IMR-90 (cell line): ENCODE measurements at regions not wholly inside any gene's neighbourhood (a gene's known extent, or its start where the extent isn't known, plus 50 kb on each side); places are given as distances from the start of the nearest gene placed in this dataset.

Source experiments
- ATAC-seq: fragments of 200-7000 bp; cut with Tn5 transposase; 2 replicates; pipeline ENCODE4 v1.9.1; 2020; ENCODE audit warnings: low read depth, mild to moderate bottlenecking, moderate library complexity
- BruUV-seq: library from RNA; stranded (reverse); fragments of 400-500 nt; replicated peaks from 2 replicates; lab custom pipeline; 2021; lab: Mats Ljungman, UMichigan
- CTCF ChIA-PET: fragments of 300-600 bp; formaldehyde crosslinking; extraction: SDS; loops from one replicate; lab custom pipeline; 2021; ENCODE audit warnings: antibody characterized with exemption; lab: Yijun Ruan, JAX
- POLR2A ChIA-PET: fragments of 300-600 bp; sonication (Branson Sonifier 250); formaldehyde crosslinking; loops from one replicate; lab custom pipeline; 2022; ENCODE audit warnings: antibody characterized with exemption; ENCODE audit not compliant: unreplicated experiment; lab: Charles Lee
- DNase-seq: peaks from one replicate; pipeline ENCODE4 v3.0.0; 2013
- H2AFZ ChIP-seq: replicated peaks from 2 replicates; pipeline ENCODE3; 2013; ENCODE audit warnings: low read length, mild to moderate bottlenecking; ENCODE audit not compliant: poor library complexity
- H2AK5ac ChIP-seq: 2 replicates; pipeline ENCODE4 v1.6.1; 2013; ENCODE audit warnings: low read depth, low read length, inconsistent platforms
- H2AK9ac ChIP-seq: replicated peaks from 2 replicates; pipeline ENCODE3; 2013; ENCODE audit warnings: mild to moderate bottlenecking, low read depth, low read length, moderate library complexity; ENCODE audit not compliant: poor library complexity
- H2BK120ac ChIP-seq: 2 replicates; pipeline ENCODE4 v1.6.1; 2013; ENCODE audit warnings: low read depth, low read length, inconsistent platforms
- H2BK15ac ChIP-seq: 3 replicates; pipeline ENCODE4 v1.6.1; 2013; ENCODE audit warnings: low read depth, low read length, inconsistent platforms
- H2BK20ac ChIP-seq: 2 replicates; pipeline ENCODE4 v1.6.1; 2013; ENCODE audit warnings: low read depth, mild to moderate bottlenecking, inconsistent platforms, low read length, moderate library complexity
- H2BK5ac ChIP-seq: 2 replicates; pipeline ENCODE4 v1.6.1; 2013; ENCODE audit warnings: mild to moderate bottlenecking, low read depth, low read length, inconsistent platforms; ENCODE audit not compliant: poor library complexity, severe bottlenecking
- H3K14ac ChIP-seq: replicated peaks from 2 replicates; pipeline ENCODE4 v1.6.1; 2013; ENCODE audit warnings: low read depth, low read length, inconsistent platforms
- H3K18ac ChIP-seq: 2 replicates; pipeline ENCODE4 v1.6.1; 2013; ENCODE audit warnings: low read depth, low read length, control low read depth
- H3K23ac ChIP-seq: 2 replicates; pipeline ENCODE4 v1.6.1; 2013; ENCODE audit warnings: low read depth, low read length, inconsistent platforms
- H3K27ac ChIP-seq: 2 replicates; pipeline ENCODE4 v1.5.1; 2013; ENCODE audit warnings: mild to moderate bottlenecking, control low read depth, low read length; ENCODE audit not compliant: insufficient read depth
- H3K27me3 ChIP-seq: 2 replicates; pipeline ENCODE4 v1.6.1; 2013; ENCODE audit warnings: low read length; ENCODE audit not compliant: control insufficient read depth, insufficient read depth
- H3K36me3 ChIP-seq: 2 replicates; pipeline ENCODE4 v1.6.1; 2013; ENCODE audit warnings: low read length, mixed read lengths; ENCODE audit not compliant: control insufficient read depth, insufficient read depth
- H3K4ac ChIP-seq: 2 replicates; pipeline ENCODE4 v1.6.1; 2013; ENCODE audit warnings: low read depth, low read length, inconsistent platforms
- H3K4me1 ChIP-seq: 2 replicates; pipeline ENCODE4 v1.6.1; 2013; ENCODE audit warnings: low read length, mixed read lengths; ENCODE audit not compliant: control insufficient read depth, insufficient read depth
- H3K4me2 ChIP-seq: 2 replicates; pipeline ENCODE4 v1.6.1; 2013; ENCODE audit warnings: low read depth, mild to moderate bottlenecking, control low read depth, low read length, moderate library complexity
- H3K4me3 ChIP-seq: 2 replicates; pipeline ENCODE4 v1.5.1; 2013; ENCODE audit warnings: low read depth, mild to moderate bottlenecking, control low read depth, low read length, moderate library complexity; ENCODE audit not compliant: insufficient read depth
- H3K56ac ChIP-seq: 2 replicates; pipeline ENCODE4 v1.6.1; 2013; ENCODE audit warnings: low read length, inconsistent platforms; ENCODE audit not compliant: insufficient read depth; ENCODE audit errors: extremely low read depth
- H3K79me1 ChIP-seq, 2 experiments: 2 replicates each; pipeline ENCODE4 v1.6.1; 2013; ENCODE audit warnings: low read length in 2 of 2, inconsistent platforms in 1 of 2, low read depth in 1 of 2
- H3K9ac ChIP-seq: 2 replicates; pipeline ENCODE4 v1.6.1; 2013; ENCODE audit warnings: low read depth, low read length, control low read depth
- H3K9me1 ChIP-seq: 2 replicates; pipeline ENCODE4 v1.6.1; 2013; ENCODE audit warnings: low read length, inconsistent platforms; ENCODE audit not compliant: insufficient read depth
- H3K9me3 ChIP-seq: 2 replicates; pipeline ENCODE4 v1.6.1; 2013; ENCODE audit warnings: low read length; ENCODE audit not compliant: control insufficient read depth, insufficient read depth
- H4K20me1 ChIP-seq: 2 replicates; pipeline ENCODE4 v1.6.1; 2013; ENCODE audit warnings: low read length, inconsistent platforms; ENCODE audit not compliant: insufficient read depth
- H4K5ac ChIP-seq: 2 replicates; pipeline ENCODE4 v1.6.1; 2013; ENCODE audit warnings: mild to moderate bottlenecking, low read depth, low read length, control low read depth
- H4K8ac ChIP-seq, 2 experiments: 2 replicates each; pipeline ENCODE4 v1.6.1; 2013; ENCODE audit warnings: low read depth in 2 of 2, low read length in 2 of 2, control low read depth in 1 of 2, inconsistent platforms in 1 of 2
- H4K91ac ChIP-seq: 2 replicates; pipeline ENCODE4 v1.6.1; 2013; ENCODE audit warnings: low read depth, low read length, inconsistent platforms; ENCODE audit not compliant: insufficient read depth
- POLR2A ChIP-seq: IDR thresholded peaks from 2 replicates; pipeline ENCODE4 v1.6.1; 2012; ENCODE audit warnings: mild to moderate bottlenecking, low read depth, low read length
- RFX5 ChIP-seq: IDR thresholded peaks from 2 replicates; pipeline ENCODE4 v1.8.0; 2012; ENCODE audit warnings: low read depth, mild to moderate bottlenecking, low read length, moderate library complexity
- SMC3 ChIP-seq: fragments of 150-350 bp; IDR thresholded peaks from 2 replicates; pipeline ENCODE4 v1.6.1; 2016; ENCODE audit warnings: low read depth, mild to moderate bottlenecking, antibody characterized with exemption, low read length, moderate library complexity
- WGBS, 2 experiments: methylation state at CpG; one replicate each; pipeline versions ENCODE4 v1.1.5 to v1.1.7; 2013; ENCODE audit warnings: missing lambda C conversion rate in 2 of 2; ENCODE audit not compliant: insufficient read length in 1 of 2; ENCODE audit errors: extremely low coverage in 2 of 2; 5-methylcytosine and 5-hydroxymethylcytosine counted together
- dilution Hi-C: fragments of 300-500 bp; cut with HindIII; formaldehyde crosslinking; loops from one replicate; pipeline ENCODE4 v1.14.3; 2018; ENCODE audit warnings: low sequenced_read_pairs; ENCODE audit not compliant: unreplicated experiment
- in situ Hi-C: fragments of 300-500 bp; cut with MboI; formaldehyde crosslinking; loops from 3 replicates; pipeline ENCODE4 v1.14.3; 2019; ENCODE audit warnings: low sequenced_read_pairs, inconsistent platforms, mixed read lengths
- intact Hi-C: fragments of 100-400 bp; cut with micrococcal nuclease; formaldehyde crosslinking; loops from 2 replicates; pipeline ENCODE4 v1.10.0; 2022
- TF ChIP-seq, protein P1 (sequence below): fragments of 150-350 bp; IDR thresholded peaks from 2 replicates; pipeline ENCODE4 v1.6.1; 2017; ENCODE audit warnings: mild to moderate bottlenecking, antibody characterized with exemption, low read length, low read depth

DNA sequence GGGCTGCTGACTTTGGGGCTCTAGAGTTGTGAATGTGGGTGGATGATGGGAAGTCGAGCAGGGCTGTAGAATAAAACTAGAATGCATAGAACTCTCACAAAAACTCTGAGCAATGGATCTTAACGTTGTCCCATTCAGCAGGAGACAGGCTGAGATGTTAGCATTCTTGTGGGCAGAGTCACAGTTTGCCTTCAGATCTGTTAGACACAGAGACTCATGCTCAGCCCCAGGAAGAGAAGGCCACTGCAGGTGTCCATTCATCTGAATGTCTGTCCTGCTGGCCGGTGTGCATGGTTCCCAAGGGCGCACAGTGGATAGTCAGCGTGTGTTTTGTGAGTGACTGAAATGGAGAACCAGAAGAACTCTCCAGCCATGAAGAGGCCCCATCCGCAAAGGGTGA lies 111.3 kb downstream of the TSN start:
- Histone ChIP-seq H3K23ac (no peak overlapping the region), H2AK5ac (no peak overlapping the region), H2BK120ac (no peak overlapping the region), H3K56ac (no peak overlapping the region), H3K9me1 (no peaks in the 10 kb centered on the region), H3K9ac (no peak overlapping the region), H3K27ac (no peak overlapping the region), H2AK9ac (no peak overlapping the region), H2BK20ac (no peak overlapping the region), H2AFZ (no peak overlapping the region), H4K91ac (no peak overlapping the region), H4K20me1 (no peaks in the 10 kb centered on the region), H3K36me3 (no peaks in the 10 kb centered on the region), H3K79me1 (no peaks in the 10 kb centered on the region), H3K4ac (no peak overlapping the region), H4K8ac (no peak overlapping the region), H3K27me3 (peaks cover 6% of the 10 kb centered on the region), H3K4me2 (no peak overlapping the region), H2BK15ac (no peak overlapping the region), H3K18ac (no peak overlapping the region), H2BK5ac (peak overlapping the region; percentile 26), H4K5ac (no peak overlapping the region), H3K14ac (no peak overlapping the region), H3K9me3 (no peaks in the 10 kb centered on the region), H3K4me1 (no peaks in the 10 kb centered on the region; the same call in 1 of the 2 replicates), H3K4me3 (no peak overlapping the region)
- ChIA-PET CTCF (interaction anchor here (0.6 kb wide), 1 partner anchor 101 kb away, joined by 4 read pairs; no protein-coding TSS in a partner anchor), POLR2A (no interaction called here)
- DNase-seq (peak; percentile 50), ATAC-seq (peak; percentile 75)
- in situ Hi-C loops (no loop called here), dilution Hi-C loops (no loop called here), intact Hi-C loops (no loop called here)
- 0% methylated on average over 1 of the region's 6 CpGs; no CpG with 5 or more reads in 1 of the 2 experiments for WGBS, 2 experiments
- TF ChIP-seq, protein P1, sequence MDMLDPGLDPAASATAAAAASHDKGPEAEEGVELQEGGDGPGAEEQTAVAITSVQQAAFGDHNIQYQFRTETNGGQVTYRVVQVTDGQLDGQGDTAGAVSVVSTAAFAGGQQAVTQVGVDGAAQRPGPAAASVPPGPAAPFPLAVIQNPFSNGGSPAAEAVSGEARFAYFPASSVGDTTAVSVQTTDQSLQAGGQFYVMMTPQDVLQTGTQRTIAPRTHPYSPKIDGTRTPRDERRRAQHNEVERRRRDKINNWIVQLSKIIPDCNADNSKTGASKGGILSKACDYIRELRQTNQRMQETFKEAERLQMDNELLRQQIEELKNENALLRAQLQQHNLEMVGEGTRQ: no peak
- TF ChIP-seq POLR2A (no peak), RFX5 (no peak), SMC3 (no peak)
- no TSS peak for BruUV-seq
